ENCODE measurements at regions not wholly inside any gene's neighbourhood (a gene's known extent, or its start where the extent isn't known, plus 50 kb on each side); places are given as distances from the start of the nearest gene placed in this dataset.
"Not testable (repeated sequence)": the region's sequence is repeated elsewhere in the genome, so short reads cannot be mapped to it uniquely, and the experiment has no call there.

- not testable (repeated sequence) for TF ChIP-seq CTCF, POLR2A (IDR thresholded peaks at IDR 0.05)
Measured at GRCh38 chr21:13984728-13985127, 226.0 kb downstream of the LIPI start.
